Adipocyte (in vitro differentiated cells): ENCODE measurements at regions not wholly inside any gene's neighbourhood (a gene's known extent, or its start where the extent isn't known, plus 50 kb on each side); places are given as distances from the start of the nearest gene placed in this dataset.
"Not testable (repeated sequence)": the region's sequence is repeated elsewhere in the genome, so short reads cannot be mapped to it uniquely, and the experiment has no call there.

Source experiments
- DNase-seq: peaks from one replicate; pipeline ENCODE4 v3.0.0-alpha.2; 2015; ENCODE audit warnings: low read depth
- H3K27me3 ChIP-seq: replicated peaks from 2 replicates; pipeline ENCODE4 v1.7.0; 2013; ENCODE audit warnings: mild to moderate bottlenecking, low read length, moderate library complexity; ENCODE audit not compliant: control insufficient read depth, insufficient read depth
- H3K36me3 ChIP-seq: 2 replicates; pipeline ENCODE4 v1.7.0; 2013; ENCODE audit warnings: low read length, mild to moderate bottlenecking, moderate library complexity; ENCODE audit not compliant: control insufficient read depth, insufficient read depth, severe bottlenecking
- H3K4me1 ChIP-seq: 2 replicates; pipeline ENCODE4 v1.7.0; 2013; ENCODE audit warnings: mild to moderate bottlenecking, low read length, moderate library complexity; ENCODE audit not compliant: control insufficient read depth, insufficient read depth
- H3K4me3 ChIP-seq: 2 replicates; pipeline ENCODE4 v1.7.0; 2013; ENCODE audit warnings: mild to moderate bottlenecking, low read length, moderate library complexity
- H3K9ac ChIP-seq: 2 replicates; pipeline ENCODE4 v1.7.0; 2013; ENCODE audit warnings: mild to moderate bottlenecking, low read length, moderate library complexity
- H3K9me3 ChIP-seq: 2 replicates; pipeline ENCODE4 v1.7.0; 2013; ENCODE audit warnings: mild to moderate bottlenecking, low read length, moderate library complexity; ENCODE audit not compliant: control insufficient read depth

GRCh38 chr13:76683854-76684253 is 202.4 kb downstream of the KCTD12 start:
- Histone ChIP-seq H3K4me3 (peak overlapping the region; percentile 46), H3K27me3 (no peaks in the 10 kb centered on the region), H3K9me3 (no peaks in the 10 kb centered on the region), H3K9ac (peak overlapping the region; percentile 53), H3K4me1 (peaks cover 28% of the 10 kb centered on the region), H3K36me3 (no peaks in the 10 kb centered on the region)
- peak; percentile 60 for DNase-seq

DNA sequence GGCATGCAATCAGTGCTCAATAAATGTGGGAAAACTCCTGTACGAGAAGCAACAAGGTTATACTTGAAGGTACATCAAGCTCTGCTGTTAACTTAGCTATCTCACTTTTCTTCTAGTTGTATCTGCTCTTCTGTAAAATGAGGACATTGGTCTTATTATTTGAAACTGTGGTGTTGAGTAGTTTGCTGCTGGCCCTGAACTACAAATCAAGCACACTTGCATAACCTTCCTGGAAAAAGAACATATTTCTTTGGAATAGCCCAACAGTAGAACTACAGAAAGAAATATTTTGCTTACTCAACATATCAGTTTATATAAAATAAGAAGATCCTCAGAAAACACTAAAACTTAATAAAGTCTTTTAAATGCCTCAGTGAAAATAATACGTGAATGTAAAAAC is 203.0 kb downstream of the KCTD12 start:
- no peaks in the 10 kb centered on the region for H3K27me3 ChIP-seq
- peak overlapping the region; percentile 49 for H3K9ac ChIP-seq
- H3K9me3 ChIP-seq: no peaks in the 10 kb centered on the region

DNA sequence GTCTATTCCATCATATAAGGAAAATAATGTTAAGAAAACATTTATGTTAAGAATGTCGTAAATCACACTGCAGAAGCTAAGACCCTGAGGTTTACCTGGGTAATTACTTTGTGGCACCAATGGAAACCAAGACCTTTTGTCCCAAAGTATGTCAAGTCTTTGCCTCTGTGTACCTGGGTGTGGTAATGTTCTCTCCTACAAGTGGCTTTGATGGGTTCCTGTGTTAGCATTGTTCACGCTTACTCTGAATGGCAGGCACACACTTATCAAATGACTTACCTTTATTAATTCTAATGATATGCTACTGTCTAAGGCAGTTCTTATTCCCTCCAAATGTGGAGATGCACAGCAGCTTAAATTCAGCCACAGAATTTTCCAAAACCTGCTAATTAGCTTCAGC is 206.1 kb downstream of the KCTD12 start:
- no peaks in the 10 kb centered on the region for H3K36me3 ChIP-seq
- H3K9me3 ChIP-seq: no peaks in the 10 kb centered on the region
- H3K27me3 ChIP-seq: no peaks in the 10 kb centered on the region
- H3K4me3 ChIP-seq: no peak overlapping the region
- no peak for DNase-seq
- H3K4me1 ChIP-seq: peaks cover 33% of the 10 kb centered on the region
- no peak overlapping the region for H3K9ac ChIP-seq

More for the DNA sequence above, 203.0 kb downstream of the KCTD12 start:
- no peaks in the 10 kb centered on the region for H3K36me3 ChIP-seq
- peak; percentile 31 for DNase-seq
- H3K4me3 ChIP-seq: peak overlapping the region; percentile 13
- H3K4me1 ChIP-seq: peaks cover 28% of the 10 kb centered on the region

DNA sequence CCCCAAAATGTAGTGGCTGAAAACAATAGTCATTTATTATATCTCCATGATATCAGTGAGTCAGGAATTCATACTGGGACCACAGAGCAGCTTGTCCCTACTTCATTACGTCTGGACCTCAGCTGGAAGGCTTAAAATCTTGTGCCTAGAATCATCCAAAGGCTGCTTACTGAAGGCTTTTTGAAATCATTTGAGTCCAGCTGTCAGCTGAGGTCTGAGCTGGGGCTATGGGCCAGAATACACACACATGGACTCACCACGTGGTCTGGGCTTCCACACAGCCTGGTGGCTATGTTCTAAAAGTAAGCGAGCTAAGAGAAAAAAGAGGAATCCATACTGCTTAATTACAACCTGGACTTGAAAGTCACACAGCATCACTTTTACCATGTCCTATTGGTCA is 209.2 kb downstream of the KCTD12 start:
- H3K36me3 ChIP-seq: no peaks in the 10 kb centered on the region
- peak; percentile 24 for DNase-seq

DNA sequence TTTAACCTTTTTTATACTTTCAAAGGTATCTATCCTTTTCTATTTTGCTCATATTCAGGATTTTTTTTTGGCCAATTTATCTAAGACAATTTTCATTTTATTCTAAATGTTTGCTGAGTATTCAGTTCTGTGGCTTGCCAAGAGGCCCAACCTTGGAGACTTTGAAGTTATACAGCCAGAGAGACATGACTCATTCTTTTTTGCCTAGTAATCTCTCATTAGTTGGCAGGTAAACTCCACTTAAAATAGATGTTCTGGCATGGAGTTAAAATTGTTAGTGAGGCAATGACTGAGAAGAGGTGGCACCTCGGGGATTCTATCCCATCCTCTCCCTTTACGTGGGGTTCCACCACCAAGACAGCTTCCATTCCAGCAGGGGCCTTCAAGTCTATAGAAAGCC is 213.8 kb downstream of the KCTD12 start:
- H3K4me3 ChIP-seq: no peak overlapping the region
- H3K4me1 ChIP-seq: peaks cover 25% of the 10 kb centered on the region
- no peaks in the 10 kb centered on the region for H3K9me3 ChIP-seq
- no peak overlapping the region for H3K9ac ChIP-seq
- peak; percentile 24 for DNase-seq
- H3K36me3 ChIP-seq: no peaks in the 10 kb centered on the region
- no peaks in the 10 kb centered on the region for H3K27me3 ChIP-seq

More for the DNA sequence above, 209.2 kb downstream of the KCTD12 start:
- H3K9ac ChIP-seq: no peak overlapping the region
- no peak overlapping the region for H3K4me3 ChIP-seq
- no peaks in the 10 kb centered on the region for H3K27me3 ChIP-seq
- peaks cover 7% of the 10 kb centered on the region for H3K4me1 ChIP-seq
- H3K9me3 ChIP-seq: no peaks in the 10 kb centered on the region

GRCh38 chr13:76668716-76669115 is 217.5 kb downstream of the KCTD12 start:
- Histone ChIP-seq H3K36me3 (no peaks in the 10 kb centered on the region), H3K27me3 (no peaks in the 10 kb centered on the region), H3K4me1 (peaks cover 24% of the 10 kb centered on the region), H3K9me3 (no peaks in the 10 kb centered on the region), H3K4me3 (no peak overlapping the region), H3K9ac (no peak overlapping the region)
- no peak for DNase-seq

DNA sequence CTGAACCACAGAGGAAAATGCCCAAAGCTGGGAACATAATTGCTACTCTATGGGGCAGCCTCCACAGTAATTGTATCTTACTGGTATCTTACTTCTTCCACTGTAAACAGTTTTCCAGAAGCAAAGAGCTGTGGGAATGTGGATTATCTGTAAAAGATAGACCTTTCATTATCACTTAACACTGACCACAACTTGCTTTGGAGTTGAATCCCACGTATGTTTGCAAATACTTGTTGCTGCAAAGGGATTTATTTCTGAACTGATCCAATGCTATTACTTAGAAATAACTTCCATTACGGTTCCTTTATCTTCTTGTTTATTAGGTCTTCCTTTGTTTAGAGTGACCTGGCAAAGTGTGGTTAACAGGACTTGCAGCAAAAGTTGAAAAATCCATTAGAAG is 218.1 kb downstream of the KCTD12 start:
- no peak for DNase-seq
- Histone ChIP-seq H3K4me3 (no peak overlapping the region), H3K9ac (no peak overlapping the region), H3K4me1 (peaks cover 28% of the 10 kb centered on the region), H3K36me3 (no peaks in the 10 kb centered on the region), H3K9me3 (no peaks in the 10 kb centered on the region), H3K27me3 (no peaks in the 10 kb centered on the region)

DNA sequence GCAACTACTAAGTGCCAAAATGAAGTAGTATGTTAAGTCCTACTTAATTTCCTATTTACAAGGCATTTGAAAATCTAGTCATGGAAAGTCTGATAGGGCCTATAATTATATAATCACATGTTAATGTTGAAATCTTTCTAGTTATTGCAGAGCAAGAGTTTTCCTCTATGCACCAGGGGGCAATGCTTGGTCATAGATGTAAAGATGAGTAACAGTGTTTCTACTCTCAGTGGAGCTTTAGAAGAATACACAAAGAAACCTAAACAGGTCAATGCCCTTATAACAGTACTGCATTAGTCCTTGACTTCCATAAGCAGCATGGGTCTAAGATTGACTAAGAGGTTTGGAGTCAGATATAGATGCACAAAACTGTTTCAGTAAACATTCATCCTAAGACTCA is 218.7 kb downstream of the KCTD12 start:
- DNase-seq: peak; percentile 87
- Histone ChIP-seq H3K4me3 (no peak overlapping the region), H3K9me3 (no peaks in the 10 kb centered on the region), H3K36me3 (no peaks in the 10 kb centered on the region), H3K9ac (peak overlapping the region; percentile 17), H3K27me3 (no peaks in the 10 kb centered on the region), H3K4me1 (peaks cover 28% of the 10 kb centered on the region)

GRCh38 chr13:76663592-76664335 is 222.4 kb downstream of the KCTD12 start:
- no peaks in the 10 kb centered on the region for H3K36me3 ChIP-seq
- peak; percentile 71 for DNase-seq
- no peak overlapping the region for H3K4me3 ChIP-seq
- no peaks in the 10 kb centered on the region for H3K9me3 ChIP-seq
- H3K4me1 ChIP-seq: peaks cover 19% of the 10 kb centered on the region
- H3K9ac ChIP-seq: no peak overlapping the region
- no peaks in the 10 kb centered on the region for H3K27me3 ChIP-seq

GRCh38 chr13:76659074-76659473 is 227.1 kb downstream of the KCTD12 start:
- H3K36me3 ChIP-seq, DNase-seq, H3K9ac ChIP-seq, H3K4me3 ChIP-seq, H3K9me3 ChIP-seq, H3K27me3 ChIP-seq: not testable (repeated sequence)
- H3K4me1 ChIP-seq: peaks cover 13% of the 10 kb centered on the region

GRCh38 chr13:76656500-76656899 is 229.7 kb downstream of the KCTD12 start:
- no peaks in the 10 kb centered on the region for H3K36me3 ChIP-seq
- H3K4me1 ChIP-seq: peaks cover 7% of the 10 kb centered on the region
- DNase-seq: no peak
- H3K27me3 ChIP-seq: no peaks in the 10 kb centered on the region
- H3K9me3 ChIP-seq: no peaks in the 10 kb centered on the region
- H3K9ac ChIP-seq: no peak overlapping the region
- H3K4me3 ChIP-seq: peak overlapping the region; percentile 2

DNA sequence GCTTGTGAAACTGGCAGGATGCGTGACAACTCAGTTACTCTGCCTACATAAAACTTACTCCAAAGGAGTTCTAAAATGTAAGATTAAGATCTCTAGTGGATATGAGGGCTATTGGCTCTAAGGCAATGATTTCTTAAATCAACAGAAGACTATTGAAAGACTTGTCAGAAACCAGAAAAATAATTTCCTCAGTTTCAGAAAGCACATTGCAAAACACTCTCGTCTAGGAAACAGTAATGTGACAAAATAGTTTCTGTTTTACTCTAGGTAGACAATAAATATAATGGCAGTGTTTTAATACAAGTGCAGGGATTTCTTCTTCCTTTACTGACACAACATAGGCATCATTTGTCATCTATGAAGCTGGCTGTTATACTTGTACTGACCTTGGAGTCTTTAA is 230.1 kb downstream of the KCTD12 start:
- peaks cover 7% of the 10 kb centered on the region for H3K4me1 ChIP-seq

More for the DNA sequence above, 230.1 kb downstream of the KCTD12 start:
- Histone ChIP-seq H3K4me3 (peak overlapping the region; percentile 2), H3K36me3 (no peaks in the 10 kb centered on the region), H3K27me3 (no peaks in the 10 kb centered on the region), H3K9ac (no peak overlapping the region), H3K9me3 (no peaks in the 10 kb centered on the region)
- no peak for DNase-seq
